Liver (tissue), 8 donors: ENCODE measurements at regions not wholly inside any gene's neighbourhood (a gene's known extent, or its start where the extent isn't known, plus 50 kb on each side); places are given as distances from the start of the nearest gene placed in this dataset.

Experiments used
- DNase-seq: peaks from one replicate; pipeline ENCODE4 v3.0.0-alpha.2; 2017; ENCODE audit warnings: low spot score
- H3K27ac ChIP-seq, 2 donors: one replicate each; pipeline ENCODE4 v1.7.0; 2013; ENCODE audit warnings: inconsistent platforms in 2 of 2, low read length in 2 of 2, control low read depth in 1 of 2, low read depth in 1 of 2, mild to moderate bottlenecking in 1 of 2
- H3K27me3 ChIP-seq, 4 donors: one replicate each; pipeline versions ENCODE4 v1.6.1 to v1.7.0; 2013; ENCODE audit warnings: low read length in 3 of 4, inconsistent platforms in 1 of 4, mild to moderate bottlenecking in 1 of 4, moderate library complexity in 1 of 4; ENCODE audit not compliant: control insufficient read depth in 4 of 4, insufficient read depth in 4 of 4
- H3K36me3 ChIP-seq, 4 donors: one replicate each; pipeline versions ENCODE4 v1.6.1 to v1.7.0; 2013; ENCODE audit warnings: low read length in 3 of 4, mild to moderate bottlenecking in 3 of 4, low read depth in 1 of 4, moderate library complexity in 1 of 4; ENCODE audit not compliant: control insufficient read depth in 4 of 4, insufficient read depth in 3 of 4
- H3K4me1 ChIP-seq, 4 donors: one replicate each; pipeline versions ENCODE4 v1.6.1 to v1.7.0; 2013; ENCODE audit warnings: low read length in 3 of 4, mild to moderate bottlenecking in 3 of 4, moderate library complexity in 1 of 4; ENCODE audit not compliant: control insufficient read depth in 4 of 4, insufficient read depth in 4 of 4
- H3K4me3 ChIP-seq, 3 donors: one replicate each; pipeline versions ENCODE4 v1.6.1 to v1.7.0; 2013; ENCODE audit warnings: low read length in 3 of 3, control low read depth in 1 of 3, low read depth in 1 of 3, mild to moderate bottlenecking in 1 of 3
- H3K9ac ChIP-seq, 2 donors: one replicate each; pipeline ENCODE4 v1.7.0; 2013; ENCODE audit warnings: low read length in 2 of 2, mild to moderate bottlenecking in 2 of 2, moderate library complexity in 2 of 2, control low read depth in 1 of 2, low read depth in 1 of 2
- H3K9me3 ChIP-seq, 4 donors: one replicate each; pipeline versions ENCODE4 v1.6.1 to v1.7.0; 2013; ENCODE audit warnings: low read length in 3 of 4; ENCODE audit not compliant: control insufficient read depth in 4 of 4
- ATF3 ChIP-seq: IDR thresholded peaks from 2 replicates; pipeline ENCODE4 v1.6.1; 2016; ENCODE audit warnings: antibody characterized with exemption
- CTCF ChIP-seq: fragments of 150-350 bp; IDR thresholded peaks from 2 replicates; pipeline ENCODE4 v1.5.1; 2017; ENCODE audit warnings: improper control_type of control experiment, low read depth, low read length; ENCODE audit not compliant: missing input control
- FOXA2 ChIP-seq: IDR thresholded peaks from 2 replicates; pipeline ENCODE4 v1.6.1; 2016; ENCODE audit warnings: antibody characterized with exemption
- GABPA ChIP-seq, 2 donors: IDR thresholded peaks in 1 of 2; conservative IDR thresholded peaks in 1 of 2; 2 replicates each; pipeline ENCODE4 v1.6.1; 2016; ENCODE audit warnings: antibody characterized with exemption in 2 of 2, mild to moderate bottlenecking in 1 of 2, moderate library complexity in 1 of 2
- HNF4A ChIP-seq, 2 donors: conservative IDR thresholded peaks; 2 replicates each; pipeline ENCODE4 v1.6.1; 2016; ENCODE audit warnings: antibody characterized with exemption in 2 of 2, mild to moderate bottlenecking in 2 of 2
- HNF4G ChIP-seq: IDR thresholded peaks from 2 replicates; pipeline ENCODE4 v1.6.1; 2016; ENCODE audit warnings: antibody characterized with exemption
- JUND ChIP-seq, 2 donors: IDR thresholded peaks; 2 replicates each; pipeline ENCODE4 v1.6.1; 2016; ENCODE audit warnings: antibody characterized with exemption in 2 of 2
- MAX ChIP-seq: IDR thresholded peaks from 2 replicates; pipeline ENCODE4 v1.6.1; 2016; ENCODE audit warnings: antibody characterized with exemption
- NR2F2 ChIP-seq: IDR thresholded peaks from 2 replicates; pipeline ENCODE4 v1.6.1; 2016; ENCODE audit warnings: antibody characterized with exemption
- RAD21 ChIP-seq, 2 donors: IDR thresholded peaks; 2 replicates each; pipeline ENCODE4 v1.6.1; 2016; ENCODE audit warnings: antibody characterized with exemption in 2 of 2, mild to moderate bottlenecking in 2 of 2
- REST ChIP-seq: IDR thresholded peaks from 2 replicates; pipeline ENCODE4 v1.6.1; 2016; ENCODE audit warnings: antibody characterized with exemption, mild to moderate bottlenecking
- RXRA ChIP-seq, 2 donors: IDR thresholded peaks; 2 replicates each; pipeline ENCODE4 v1.6.1; 2017 to 2018; ENCODE audit warnings: antibody characterized with exemption in 2 of 2, mild to moderate bottlenecking in 1 of 2
- SP1 ChIP-seq: IDR thresholded peaks from 2 replicates; pipeline ENCODE4 v1.6.1; 2018; ENCODE audit warnings: antibody characterized with exemption, mild to moderate bottlenecking
- TAF1 ChIP-seq: conservative IDR thresholded peaks from 2 replicates; pipeline ENCODE4 v1.6.1; 2016; ENCODE audit warnings: antibody characterized with exemption, mild to moderate bottlenecking
- WGBS: extraction: QIAGEN DNeasy Blood & Tissue Kit; methylation state at CpG from one replicate; pipeline ENCODE4 v1.1.7; 2013; 5-methylcytosine and 5-hydroxymethylcytosine counted together
- donor health status: healthy.
- donor health status: healthy.
- donor health status: healthy.
- donor health status: healthy.
- donor health status: healthy.

GRCh38 chr6:168370310-168370991 lies 50.9 kb upstream of the DACT2 start:
- Histone ChIP-seq H3K4me3 (no peak overlapping the region), H3K9me3 (no peaks in the 10 kb centered on the region), H3K27me3 (peaks cover 0 to 8% (median 0%) of the 10 kb centered on the region in 4 donors), H3K9ac (peak overlapping the region in 1 of 2 donors; percentile 36), H3K36me3 (no peaks in the 10 kb centered on the region), H3K4me1 (no peaks in the 10 kb centered on the region), H3K27ac (no peak overlapping the region)
- WGBS, result 48% methylated on average over 43 of the region's 43 CpGs
- TF ChIP-seq RAD21 (IDR thresholded peaks at IDR 0.05) (peak; percentile 91 to 94), NR2F2 (no peak), CTCF (peak; percentile 92)
- peak; percentile 82 for DNase-seq

GRCh38 chr6:168371185-168371584 lies 51.6 kb upstream of the DACT2 start:
- H3K27me3 ChIP-seq, result peaks cover 0 to 8% (median 0%) of the 10 kb centered on the region in 4 donors
- no peak for DNase-seq
- no peaks in the 10 kb centered on the region for H3K9me3 ChIP-seq
- H3K9ac ChIP-seq, result no peak overlapping the region
- 81% methylated on average over 11 of the region's 11 CpGs for WGBS
- H3K4me3 ChIP-seq, result no peak overlapping the region
- TF ChIP-seq RXRA (IDR thresholded peaks at IDR 0.05) (no peak), RAD21 (IDR thresholded peaks at IDR 0.05) (no peak), HNF4G (no peak), REST (no peak), FOXA2 (no peak), TAF1 (no peak), HNF4A (conservative IDR thresholded peaks at IDR 0.05) (no peak), SP1 (no peak), JUND (IDR thresholded peaks at IDR 0.05) (no peak), NR2F2 (no peak), ATF3 (no peak), MAX (no peak), GABPA (IDR thresholded peaks at IDR 0.05 in 1 of 2, conservative IDR thresholded peaks at IDR 0.05 in 1 of 2) (no peak)
- H3K4me1 ChIP-seq, result no peaks in the 10 kb centered on the region
- no peaks in the 10 kb centered on the region for H3K36me3 ChIP-seq
- no peak overlapping the region for H3K27ac ChIP-seq
